ENCODE measurements at regions not wholly inside any gene's neighbourhood (a gene's known extent, or its start where the extent isn't known, plus 50 kb on each side); places are given as distances from the start of the nearest gene placed in this dataset.
A peak's percentile ranks its signal among the peaks of the same experiment; 100 is the strongest.
"Not testable (repeated sequence)": the region's sequence is repeated elsewhere in the genome, so short reads cannot be mapped to it uniquely, and the experiment has no call there.

- no peak for DNase-seq (ENCODE audit: low read depth)
- no peak overlapping the region for H3K4me3 ChIP-seq (ENCODE audit: low read depth, low read length)
- TF ChIP-seq CTCF (conservative IDR thresholded peaks at IDR 0.05; ENCODE audit: low read depth, low read length), result no peak
These were observed 530.1 kb downstream of the ZNF385D start for GRCh38 chr3:21220944-21221343.

DNA sequence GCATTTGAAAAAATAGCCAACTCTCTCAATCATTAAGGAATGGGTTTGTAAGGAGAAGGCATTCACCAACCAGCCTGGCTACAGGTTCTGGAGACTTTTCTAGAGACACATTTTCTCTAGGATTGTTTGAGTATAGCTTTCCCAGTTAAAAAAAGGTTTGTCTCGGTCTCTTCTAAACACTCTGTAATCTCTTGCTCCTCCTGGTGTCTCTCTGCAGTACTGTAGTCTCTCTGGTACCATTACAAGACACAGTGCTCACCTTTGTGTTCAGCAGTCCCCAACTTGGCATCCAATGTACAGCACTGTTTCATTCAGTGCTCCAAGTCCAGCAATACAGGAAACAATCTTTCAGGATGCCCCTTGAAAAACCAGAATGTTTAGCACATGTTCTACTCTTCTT lies 534.4 kb downstream of the ZNF385D start:
- DNase-seq (ENCODE audit: low read depth), result no peak
- peak; percentile 53 for TF ChIP-seq CTCF (conservative IDR thresholded peaks at IDR 0.05; ENCODE audit: low read depth, low read length)
- no peak overlapping the region for H3K4me3 ChIP-seq (ENCODE audit: low read depth, low read length)

DNA sequence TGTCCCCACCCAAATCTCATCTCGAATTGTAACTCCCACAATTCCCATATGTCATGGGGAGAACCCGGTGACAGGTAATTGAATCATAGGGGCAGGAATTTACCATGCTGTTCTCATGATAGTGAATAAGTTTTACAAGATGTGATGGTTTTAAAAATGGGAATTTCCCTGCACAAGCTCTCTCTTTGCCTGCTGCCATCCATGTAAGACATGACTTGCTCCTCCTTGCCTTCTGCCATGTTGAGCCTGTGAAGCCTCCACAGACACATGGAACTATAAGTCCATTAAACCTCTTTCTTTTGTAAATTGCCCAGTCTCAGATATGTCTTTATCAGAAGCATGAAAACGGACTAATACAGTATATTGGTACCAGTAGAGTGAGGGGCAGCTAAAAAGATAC lies 546.9 kb downstream of the ZNF385D start:
- not testable (repeated sequence) for H3K4me3 ChIP-seq (ENCODE audit: low read depth, low read length); DNase-seq (ENCODE audit: low read depth)

GRCh38 chr3:21195203-21195602 lies 555.8 kb downstream of the ZNF385D start:
- no peak for DNase-seq (ENCODE audit: low read depth)
- no peak overlapping the region for H3K4me3 ChIP-seq (ENCODE audit: low read depth, low read length)
- no peak for TF ChIP-seq CTCF (conservative IDR thresholded peaks at IDR 0.05; ENCODE audit: low read depth, low read length)

DNA sequence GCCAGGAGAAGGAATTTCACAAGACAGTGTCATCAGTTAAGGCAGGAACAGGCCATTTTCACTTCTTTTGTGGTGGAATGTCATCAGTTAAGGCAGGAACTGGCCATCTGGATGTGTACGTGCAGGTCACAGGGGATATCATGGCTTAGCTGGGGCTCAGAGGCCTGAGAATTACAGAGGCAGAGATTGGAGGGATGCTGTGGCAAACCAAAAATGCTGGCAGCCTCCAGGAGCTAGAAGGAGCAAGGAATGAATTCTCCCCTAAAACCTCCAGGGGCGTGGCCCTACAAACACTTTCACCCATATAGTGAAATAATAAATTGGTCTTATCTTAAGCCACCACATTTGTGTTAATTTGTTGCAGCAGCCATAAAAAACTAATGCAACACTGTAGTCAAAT lies 557.0 kb downstream of the ZNF385D start:
- H3K4me3 ChIP-seq (ENCODE audit: low read depth, low read length); DNase-seq (ENCODE audit: low read depth): not testable (repeated sequence)

DNA sequence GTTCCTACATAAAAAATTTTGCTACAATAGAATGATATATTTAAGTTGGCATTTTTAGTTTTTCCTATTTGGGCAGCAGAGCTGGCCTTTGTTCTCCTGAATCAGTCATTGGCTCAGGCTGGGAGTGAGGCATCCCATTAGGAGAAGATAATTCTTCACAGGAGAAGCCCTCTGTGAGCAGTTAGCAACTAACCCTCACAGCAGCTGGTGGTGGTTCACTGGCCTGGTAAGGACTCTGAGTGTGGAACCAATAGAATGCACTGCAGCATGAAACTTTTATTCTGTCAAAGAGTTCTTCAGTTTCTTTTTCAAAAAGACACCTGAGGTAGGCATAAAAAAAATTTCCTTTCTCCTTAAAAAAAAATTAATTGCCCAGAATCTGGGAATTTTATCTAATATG lies 562.6 kb downstream of the ZNF385D start:
- no peak for DNase-seq (ENCODE audit: low read depth)
- no peak overlapping the region for H3K4me3 ChIP-seq (ENCODE audit: low read depth, low read length)
- no peak for TF ChIP-seq CTCF (conservative IDR thresholded peaks at IDR 0.05; ENCODE audit: low read depth, low read length)

DNA sequence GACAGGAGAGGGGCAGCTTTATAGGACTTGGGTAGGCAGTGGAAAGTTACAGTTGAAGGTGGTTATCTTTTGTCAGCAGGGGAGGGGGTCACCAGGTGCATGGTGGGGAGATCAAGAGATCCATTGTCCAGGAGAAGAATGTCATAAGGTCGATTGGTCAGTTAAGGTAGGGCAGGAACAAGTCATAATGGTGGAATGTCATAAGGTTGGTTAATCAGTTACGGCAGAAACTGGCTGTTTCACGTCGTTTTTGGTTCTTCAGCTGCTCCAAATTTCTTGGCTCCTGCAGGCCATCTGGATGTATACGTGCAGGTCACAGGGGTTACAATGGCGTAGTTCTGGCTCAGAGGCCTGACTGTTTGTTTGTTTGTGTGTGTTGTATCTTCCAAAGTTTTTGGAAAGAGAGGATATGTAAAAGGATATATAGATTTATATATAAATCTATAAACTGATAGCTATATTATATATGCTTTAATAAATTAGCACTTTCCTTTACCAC lies 565.1 kb downstream of the ZNF385D start:
- DNase-seq (ENCODE audit: low read depth), result peak; percentile 19
- no peak for TF ChIP-seq CTCF (conservative IDR thresholded peaks at IDR 0.05; ENCODE audit: low read depth, low read length)

GRCh38 chr3:21174461-21174860 lies 576.5 kb downstream of the ZNF385D start:
- no peak for TF ChIP-seq CTCF (conservative IDR thresholded peaks at IDR 0.05; ENCODE audit: low read depth, low read length)
- no peak for DNase-seq (ENCODE audit: low read depth)

More for the DNA sequence above, 565.1 kb downstream of the ZNF385D start:
- no peak overlapping the region for H3K4me3 ChIP-seq (ENCODE audit: low read depth, low read length)

More at GRCh38 chr3:21174461-21174860, 576.5 kb downstream of the ZNF385D start:
- H3K4me3 ChIP-seq (ENCODE audit: low read depth, low read length), result no peak overlapping the region

Measured in epithelial cell of proximal tubule (primary cell).